Body of pancreas (tissue), 4 donors: ENCODE measurements at regions not wholly inside any gene's neighbourhood (a gene's known extent, or its start where the extent isn't known, plus 50 kb on each side); places are given as distances from the start of the nearest gene placed in this dataset.

Source experiments
- POLR2A ChIP-seq, 3 donors: fragments of 450-650 bp; IDR thresholded peaks; one replicate each; pipeline ENCODE4 v1.6.1; 2016; ENCODE audit warnings: antibody characterized with exemption in 3 of 3, mild to moderate bottlenecking in 2 of 3
- TF ChIP-seq, protein P1 (sequence below), 7 experiments: fragments of 450-650 bp in 4 of 7; fragments of 200-600 bp in 3 of 7; sonication (generic) in 3 of 7; IDR thresholded peaks; one replicate each; pipeline ENCODE4 v1.5.1; 2016 to 2019; ENCODE audit warnings: antibody characterized with exemption in 7 of 7

DNA sequence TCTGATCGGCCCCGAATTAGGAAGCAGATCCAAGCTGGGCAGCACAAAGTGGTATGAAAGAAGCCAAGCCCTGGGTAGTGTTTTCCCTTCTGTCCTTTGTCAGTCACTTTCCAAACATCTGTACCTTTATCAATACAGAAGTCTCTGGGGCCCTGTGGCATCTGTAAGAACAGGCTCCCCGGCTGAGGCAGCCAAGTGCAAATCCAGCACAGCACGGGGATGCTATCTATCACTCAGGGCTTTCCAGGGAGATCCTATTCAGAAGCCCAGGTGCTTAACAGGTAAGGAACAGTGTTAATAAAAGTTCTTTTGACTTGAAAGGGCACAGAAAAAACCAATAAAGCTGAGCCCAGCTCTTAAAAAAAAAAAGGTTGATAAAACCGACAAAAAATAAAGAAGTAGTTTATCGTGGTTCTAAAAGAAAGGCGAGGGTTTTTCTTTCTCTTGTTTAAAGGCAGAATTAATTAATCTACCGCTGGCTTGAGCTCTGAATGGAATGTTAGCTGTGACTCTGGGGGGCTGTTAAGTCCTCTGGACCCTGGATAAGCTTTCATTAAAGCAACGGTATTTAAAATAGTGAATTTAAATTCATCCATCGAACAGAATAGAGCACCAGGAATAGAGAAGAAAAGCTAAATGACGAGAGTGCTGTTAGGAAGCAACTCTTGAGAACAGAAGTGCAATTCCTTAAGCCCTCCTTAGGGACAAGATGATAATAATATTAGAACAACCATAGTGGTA lies 119.1 kb upstream of the GATB start:
- TF ChIP-seq, protein P1, sequence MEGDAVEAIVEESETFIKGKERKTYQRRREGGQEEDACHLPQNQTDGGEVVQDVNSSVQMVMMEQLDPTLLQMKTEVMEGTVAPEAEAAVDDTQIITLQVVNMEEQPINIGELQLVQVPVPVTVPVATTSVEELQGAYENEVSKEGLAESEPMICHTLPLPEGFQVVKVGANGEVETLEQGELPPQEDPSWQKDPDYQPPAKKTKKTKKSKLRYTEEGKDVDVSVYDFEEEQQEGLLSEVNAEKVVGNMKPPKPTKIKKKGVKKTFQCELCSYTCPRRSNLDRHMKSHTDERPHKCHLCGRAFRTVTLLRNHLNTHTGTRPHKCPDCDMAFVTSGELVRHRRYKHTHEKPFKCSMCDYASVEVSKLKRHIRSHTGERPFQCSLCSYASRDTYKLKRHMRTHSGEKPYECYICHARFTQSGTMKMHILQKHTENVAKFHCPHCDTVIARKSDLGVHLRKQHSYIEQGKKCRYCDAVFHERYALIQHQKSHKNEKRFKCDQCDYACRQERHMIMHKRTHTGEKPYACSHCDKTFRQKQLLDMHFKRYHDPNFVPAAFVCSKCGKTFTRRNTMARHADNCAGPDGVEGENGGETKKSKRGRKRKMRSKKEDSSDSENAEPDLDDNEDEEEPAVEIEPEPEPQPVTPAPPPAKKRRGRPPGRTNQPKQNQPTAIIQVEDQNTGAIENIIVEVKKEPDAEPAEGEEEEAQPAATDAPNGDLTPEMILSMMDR (IDR thresholded peaks at IDR 0.05) = no peak
- no peak for TF ChIP-seq POLR2A (IDR thresholded peaks at IDR 0.05)
